GM19238 (cell line): ENCODE measurements at regions not wholly inside any gene's neighbourhood (a gene's known extent, or its start where the extent isn't known, plus 50 kb on each side); places are given as distances from the start of the nearest gene placed in this dataset.

Experiments
- DNase-seq: peaks from one replicate; pipeline ENCODE4 v3.0.0; 2011; ENCODE audit warnings: low spot score; ENCODE audit not compliant: insufficient read length

GRCh38 chr11:23991165-23991539, 505.7 kb upstream of the LUZP2 start:
- no peak for DNase-seq

GRCh38 chr11:23995891-23996290, 501.0 kb upstream of the LUZP2 start:
- no peak for DNase-seq

- DNase-seq = no peak
Observed at GRCh38 chr11:23997356-23997755, 499.5 kb upstream of the LUZP2 start.

GRCh38 chr11:24005202-24005876, 491.5 kb upstream of the LUZP2 start:
- no peak for DNase-seq

GRCh38 chr11:24043842-24044241, 453.0 kb upstream of the LUZP2 start:
- no peak for DNase-seq

- no peak for DNase-seq
Observed at GRCh38 chr11:24046731-24047130, 450.1 kb upstream of the LUZP2 start.

- DNase-seq = no peak
Observed at GRCh38 chr11:24056051-24056450, 440.8 kb upstream of the LUZP2 start.

- DNase-seq = no peak
Observed at GRCh38 chr11:24060125-24060524, 436.7 kb upstream of the LUZP2 start.

- DNase-seq = no peak
Observed at GRCh38 chr11:24064309-24064903, 432.4 kb upstream of the LUZP2 start.

- no peak for DNase-seq
Observed at GRCh38 chr11:24068197-24068596, 428.7 kb upstream of the LUZP2 start.

GRCh38 chr11:24070435-24070834, 426.4 kb upstream of the LUZP2 start:
- DNase-seq = no peak

- no peak for DNase-seq
Observed at GRCh38 chr11:24078018-24078417, 418.8 kb upstream of the LUZP2 start.

GRCh38 chr11:24082241-24082640, 414.6 kb upstream of the LUZP2 start:
- no peak for DNase-seq

GRCh38 chr11:24082860-24083259, 414.0 kb upstream of the LUZP2 start:
- no peak for DNase-seq

GRCh38 chr11:24084956-24085355, 411.9 kb upstream of the LUZP2 start:
- DNase-seq = no peak

- no peak for DNase-seq
Observed at GRCh38 chr11:24086921-24087320, 409.9 kb upstream of the LUZP2 start.

- no peak for DNase-seq
Observed at GRCh38 chr11:24091594-24091993, 405.3 kb upstream of the LUZP2 start.

- no peak for DNase-seq
Observed at GRCh38 chr11:24093375-24093774, 403.5 kb upstream of the LUZP2 start.

GRCh38 chr11:24108609-24109008, 388.2 kb upstream of the LUZP2 start:
- no peak for DNase-seq

- no peak for DNase-seq
Observed at GRCh38 chr11:24122291-24122690, 374.6 kb upstream of the LUZP2 start.

GRCh38 chr11:24124876-24125275, 372.0 kb upstream of the LUZP2 start:
- no peak for DNase-seq

GRCh38 chr11:24131698-24132097, 365.2 kb upstream of the LUZP2 start:
- DNase-seq = no peak

- no peak for DNase-seq
Observed at GRCh38 chr11:24132471-24132870, 364.4 kb upstream of the LUZP2 start.
